RKO (cell line): ENCODE measurements at regions not wholly inside any gene's neighbourhood (a gene's known extent, or its start where the extent isn't known, plus 50 kb on each side); places are given as distances from the start of the nearest gene placed in this dataset.

Source experiments
- DNase-seq: peaks from one replicate; pipeline ENCODE4 v3.0.0-alpha.2; 2016; ENCODE audit warnings: low spot score

DNA sequence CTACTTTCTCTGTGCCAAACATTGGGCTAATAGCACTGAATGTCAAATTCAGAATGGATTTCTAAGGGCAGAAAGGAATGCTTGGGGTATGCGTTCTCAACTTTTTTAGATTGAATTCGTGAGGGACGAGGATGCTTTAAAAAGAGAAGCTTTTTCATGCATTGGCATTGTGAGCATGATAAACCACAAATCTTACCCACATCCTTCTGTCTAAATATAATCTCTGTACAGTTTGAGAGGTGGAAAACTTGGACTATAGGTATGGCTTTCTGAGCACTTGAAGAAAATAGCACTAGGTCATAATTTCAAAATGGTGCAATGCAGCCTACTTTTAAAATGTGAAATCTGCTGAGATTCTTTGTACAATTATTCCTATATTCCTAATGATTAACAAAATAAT lies 71.4 kb upstream of the HHIP start:
- no peak for DNase-seq

DNA sequence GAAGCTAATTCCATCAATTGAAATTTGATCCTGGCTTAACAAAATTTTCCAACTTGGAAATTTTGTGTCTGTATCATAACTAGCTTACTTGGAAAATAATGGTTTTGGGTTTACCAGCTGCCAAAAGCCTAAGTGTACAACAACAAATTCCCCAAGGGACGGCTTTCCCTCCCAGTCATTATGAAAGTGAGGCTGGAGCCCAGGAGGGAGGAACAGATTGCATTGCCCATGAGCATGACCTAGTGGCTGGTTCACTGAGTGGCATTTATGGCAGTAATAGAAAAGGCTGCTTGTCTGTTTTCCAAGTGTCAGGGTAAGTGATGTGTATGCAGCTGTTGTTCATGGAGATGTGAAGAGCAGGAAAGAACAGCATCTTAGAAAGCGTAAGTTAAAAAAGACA lies 70.8 kb upstream of the HHIP start:
- DNase-seq: peak; percentile 14

DNA sequence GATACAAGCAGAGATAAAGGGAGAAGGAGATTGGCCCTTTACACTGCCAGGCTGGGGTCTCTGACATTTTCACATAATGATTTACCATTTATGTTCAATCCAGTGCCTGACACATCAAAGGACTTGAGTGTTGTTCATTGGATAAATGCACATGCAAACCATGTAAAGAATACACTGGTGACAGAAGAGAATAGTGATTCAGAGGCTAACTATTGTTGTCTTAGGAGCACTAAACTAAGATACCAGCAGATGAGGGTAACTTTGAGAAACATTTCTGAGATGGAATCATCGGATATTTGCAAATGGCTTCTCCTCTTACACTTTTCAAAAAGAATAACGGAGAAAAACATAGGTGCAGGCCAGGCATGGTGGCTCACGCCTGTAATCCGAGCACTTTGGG lies 67.3 kb upstream of the HHIP start:
- DNase-seq: no peak

DNA sequence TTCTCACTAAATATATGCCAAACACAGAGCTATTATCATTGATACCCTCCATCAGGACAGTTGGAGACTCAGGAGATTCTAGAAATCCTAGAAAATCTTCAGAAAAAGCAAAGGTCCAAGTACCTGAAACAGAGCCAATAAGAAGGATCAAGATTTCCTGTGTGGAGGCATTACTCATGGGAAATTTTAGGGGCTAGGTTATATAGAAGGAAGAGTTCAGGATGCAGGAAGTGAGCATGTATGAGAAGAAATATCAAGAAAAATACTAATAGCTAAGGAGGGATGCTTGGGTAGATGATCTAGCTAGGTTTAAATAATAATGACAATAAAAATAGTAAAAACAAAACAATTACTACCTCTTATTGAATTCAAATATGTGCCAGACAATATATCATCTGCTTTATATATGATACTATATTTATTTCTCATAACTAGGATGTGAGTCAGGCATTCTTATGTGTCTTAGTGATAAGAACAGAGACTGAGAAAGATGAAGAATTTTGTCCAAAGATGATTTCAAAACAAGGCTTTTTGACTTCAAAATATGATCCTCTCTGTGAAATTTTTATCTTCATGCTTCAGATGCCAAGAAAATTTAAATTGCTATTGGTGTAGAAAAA lies 66.4 kb upstream of the HHIP start:
- peak; percentile 33 for DNase-seq

DNA sequence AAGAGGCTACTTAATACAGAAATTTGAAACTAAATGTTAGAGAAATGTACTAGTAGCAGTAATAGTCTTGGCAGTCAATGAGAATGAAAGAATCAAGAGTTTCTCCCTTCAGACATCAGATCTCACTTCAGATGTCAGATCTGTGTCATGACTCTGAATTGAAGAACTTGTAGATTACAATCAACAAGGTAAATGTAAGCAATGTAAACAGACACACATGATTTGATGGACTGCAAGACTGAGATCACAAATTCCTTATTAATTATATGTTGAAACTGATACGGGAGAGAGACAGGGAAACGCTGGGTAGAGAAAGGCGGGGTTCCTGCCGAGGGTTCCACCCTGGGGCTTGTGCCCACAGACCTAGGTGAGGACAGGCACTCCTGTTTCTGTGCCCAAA lies 65.5 kb upstream of the HHIP start:
- DNase-seq: no peak

DNA sequence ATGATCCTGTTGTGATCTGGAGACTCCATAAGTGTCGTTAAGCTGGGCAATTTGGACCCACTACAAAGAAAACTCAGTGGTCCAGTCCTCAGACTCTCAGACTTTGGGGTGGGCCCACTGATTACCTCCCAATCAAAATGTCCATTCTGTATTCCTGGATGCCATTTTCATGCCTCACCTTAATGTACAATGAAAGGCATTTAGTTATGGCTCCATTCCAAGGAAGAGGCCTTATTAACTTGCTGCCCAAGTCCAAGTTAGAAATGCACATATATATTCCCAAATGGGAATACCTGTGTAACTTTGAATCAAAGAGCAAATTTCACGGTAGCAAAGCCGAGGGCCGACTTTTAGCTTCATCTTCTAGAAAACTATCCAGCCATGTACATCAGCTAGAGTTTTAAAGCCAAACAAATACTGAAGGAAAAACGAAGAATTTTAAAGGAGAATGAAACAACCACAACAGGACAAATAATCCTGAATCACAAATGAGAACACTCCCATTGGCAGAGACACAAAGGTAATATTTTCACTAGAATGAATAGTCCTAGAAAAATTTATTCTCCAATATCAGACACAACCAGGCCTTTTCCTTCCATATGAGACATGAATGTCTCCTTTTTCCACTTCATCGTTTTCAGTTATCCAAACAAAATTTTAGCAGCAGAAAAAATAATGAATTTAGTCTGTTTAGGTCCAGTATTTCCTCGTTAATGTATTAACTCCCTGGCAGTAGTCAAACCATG lies 63.7 kb upstream of the HHIP start:
- DNase-seq: no peak

DNA sequence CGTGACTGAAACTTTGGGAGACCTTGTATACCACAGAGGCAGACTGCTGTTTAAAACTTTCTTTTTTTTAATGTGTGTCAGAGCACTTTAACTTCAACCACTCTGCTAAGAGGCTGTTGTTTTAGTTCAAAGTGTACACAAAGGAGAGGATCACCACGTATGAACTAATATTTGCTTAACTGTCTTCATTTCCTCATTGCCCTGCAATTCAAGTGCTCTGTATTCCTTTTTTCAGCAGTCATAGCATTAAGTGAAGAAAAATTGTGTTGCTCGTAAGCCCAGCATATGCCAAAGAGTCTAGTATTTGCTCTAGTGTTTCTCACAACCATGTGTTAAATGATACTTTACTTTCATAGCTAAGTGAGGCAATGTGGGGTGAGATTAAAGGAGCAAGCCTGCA lies 63.0 kb upstream of the HHIP start:
- DNase-seq: no peak

GRCh38 chr4:144583658-144584057 lies 62.3 kb upstream of the HHIP start:
- no peak for DNase-seq

DNA sequence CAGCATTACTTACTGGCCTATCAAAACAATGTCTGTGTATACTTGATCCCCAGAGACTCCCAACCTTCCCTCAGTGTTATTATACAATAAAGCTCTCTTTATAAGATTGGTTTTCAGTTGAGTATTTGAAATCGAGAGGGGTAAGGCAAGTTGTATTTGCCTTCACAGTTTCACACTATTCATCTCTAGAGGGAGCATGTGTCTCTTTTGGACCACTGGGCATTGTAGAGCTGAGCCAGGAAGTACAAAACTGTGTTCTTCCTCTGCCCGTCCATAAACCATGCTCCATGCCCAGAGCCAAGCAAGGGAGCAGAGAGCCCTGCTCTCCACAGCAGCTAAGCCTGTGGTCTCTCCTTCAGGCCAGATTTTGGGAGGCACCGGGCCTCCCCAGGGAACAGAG lies 61.5 kb upstream of the HHIP start:
- no peak for DNase-seq

GRCh38 chr4:144589512-144589911 lies 56.4 kb upstream of the HHIP start:
- DNase-seq: no peak

- DNase-seq: no peak
These were observed 55.9 kb upstream of the HHIP start for GRCh38 chr4:144590020-144590419.

GRCh38 chr4:144591401-144591800 lies 54.6 kb upstream of the HHIP start:
- DNase-seq: no peak

DNA sequence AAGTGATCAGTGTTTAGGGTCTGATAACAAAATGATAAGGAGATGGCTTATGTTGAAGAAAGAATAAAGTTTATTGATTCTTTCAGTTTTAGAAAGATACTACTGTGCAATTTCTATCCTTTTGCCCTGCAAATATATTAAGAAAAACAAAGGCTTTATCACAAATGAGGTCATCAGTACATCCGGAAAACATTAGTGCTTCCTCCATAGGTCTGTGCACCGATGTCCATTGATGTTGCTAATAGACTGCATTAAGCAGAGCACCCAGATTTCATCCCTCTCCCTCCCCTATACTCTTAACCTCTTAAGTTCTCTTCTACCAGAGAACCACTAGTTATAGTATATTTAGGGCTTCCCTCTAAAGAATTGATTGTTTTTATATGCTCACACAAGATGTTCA lies 53.7 kb upstream of the HHIP start:
- DNase-seq: no peak

DNA sequence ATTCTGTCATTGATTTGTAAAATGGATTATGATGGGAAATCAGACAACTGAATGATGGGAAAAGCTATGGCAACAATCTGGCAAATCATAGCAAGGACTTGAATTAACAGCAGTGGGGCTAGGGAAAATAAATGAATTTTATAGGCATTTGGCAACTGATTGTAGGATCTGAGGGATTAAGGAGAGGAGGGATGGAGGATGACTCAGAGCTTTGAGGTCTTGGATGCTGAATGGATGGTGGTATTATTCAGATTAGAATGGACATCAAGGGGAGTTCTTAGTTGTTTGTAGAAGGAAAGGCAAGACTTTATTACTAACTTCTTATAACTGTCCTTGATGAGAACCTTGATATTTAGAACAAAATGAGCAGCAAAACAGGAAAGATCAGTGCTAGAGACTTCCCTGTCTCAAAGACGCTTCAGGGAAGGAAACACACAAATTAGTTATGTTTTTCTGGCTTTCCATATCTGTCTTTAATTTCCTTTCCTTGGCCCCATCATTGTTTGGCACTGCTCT lies 51.4 kb upstream of the HHIP start:
- no peak for DNase-seq

DNA sequence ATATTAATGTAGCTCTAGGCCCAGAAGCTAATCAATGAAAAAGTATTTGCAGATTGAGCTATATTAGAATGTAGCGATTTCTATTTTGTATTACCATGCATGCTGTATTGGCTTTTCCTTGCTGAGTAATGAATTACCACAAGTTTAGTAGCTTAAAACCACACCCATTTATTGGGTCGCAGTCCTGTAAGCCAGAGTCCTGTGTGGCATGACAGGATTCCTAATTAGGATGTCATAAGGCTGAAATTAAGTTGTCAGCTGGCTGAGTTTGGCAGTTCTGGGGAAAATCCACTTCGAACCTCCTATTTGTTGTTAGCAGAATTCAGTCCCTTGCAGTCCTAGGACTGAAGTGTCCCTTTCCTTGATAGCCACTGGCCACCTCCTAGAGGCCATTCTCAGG lies 50.3 kb upstream of the HHIP start:
- no peak for DNase-seq
